Esophagus squamous epithelium (tissue), 4 donors: ENCODE measurements at regions not wholly inside any gene's neighbourhood (a gene's known extent, or its start where the extent isn't known, plus 50 kb on each side); places are given as distances from the start of the nearest gene placed in this dataset.

Experiments
- POLR2A ChIP-seq, 4 donors: fragments of 450-650 bp; IDR thresholded peaks; one replicate each; pipeline ENCODE4 v1.6.1; 2017; ENCODE audit warnings: antibody characterized with exemption in 4 of 4, mild to moderate bottlenecking in 4 of 4, moderate library complexity in 3 of 4
- TF ChIP-seq, protein P1 (sequence below), 6 experiments: fragments of 450-650 bp in 4 of 6; fragments of 200-600 bp in 2 of 6; sonication (generic) in 2 of 6; IDR thresholded peaks; one replicate each; pipeline ENCODE4 v1.5.1; 2016 to 2019; ENCODE audit warnings: antibody characterized with exemption in 6 of 6, mild to moderate bottlenecking in 4 of 6, moderate library complexity in 4 of 6

GRCh38 chr1:190649553-190649952 lies 171.9 kb upstream of the BRINP3 start:
- TF ChIP-seq POLR2A (IDR thresholded peaks at IDR 0.05): no peak
- TF ChIP-seq, protein P1, sequence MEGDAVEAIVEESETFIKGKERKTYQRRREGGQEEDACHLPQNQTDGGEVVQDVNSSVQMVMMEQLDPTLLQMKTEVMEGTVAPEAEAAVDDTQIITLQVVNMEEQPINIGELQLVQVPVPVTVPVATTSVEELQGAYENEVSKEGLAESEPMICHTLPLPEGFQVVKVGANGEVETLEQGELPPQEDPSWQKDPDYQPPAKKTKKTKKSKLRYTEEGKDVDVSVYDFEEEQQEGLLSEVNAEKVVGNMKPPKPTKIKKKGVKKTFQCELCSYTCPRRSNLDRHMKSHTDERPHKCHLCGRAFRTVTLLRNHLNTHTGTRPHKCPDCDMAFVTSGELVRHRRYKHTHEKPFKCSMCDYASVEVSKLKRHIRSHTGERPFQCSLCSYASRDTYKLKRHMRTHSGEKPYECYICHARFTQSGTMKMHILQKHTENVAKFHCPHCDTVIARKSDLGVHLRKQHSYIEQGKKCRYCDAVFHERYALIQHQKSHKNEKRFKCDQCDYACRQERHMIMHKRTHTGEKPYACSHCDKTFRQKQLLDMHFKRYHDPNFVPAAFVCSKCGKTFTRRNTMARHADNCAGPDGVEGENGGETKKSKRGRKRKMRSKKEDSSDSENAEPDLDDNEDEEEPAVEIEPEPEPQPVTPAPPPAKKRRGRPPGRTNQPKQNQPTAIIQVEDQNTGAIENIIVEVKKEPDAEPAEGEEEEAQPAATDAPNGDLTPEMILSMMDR (IDR thresholded peaks at IDR 0.05): no peak
